ENCODE measurements at regions not wholly inside any gene's neighbourhood (a gene's known extent, or its start where the extent isn't known, plus 50 kb on each side); places are given as distances from the start of the nearest gene placed in this dataset.
"Not testable (repeated sequence)": the region's sequence is repeated elsewhere in the genome, so short reads cannot be mapped to it uniquely, and the experiment has no call there.

DNA sequence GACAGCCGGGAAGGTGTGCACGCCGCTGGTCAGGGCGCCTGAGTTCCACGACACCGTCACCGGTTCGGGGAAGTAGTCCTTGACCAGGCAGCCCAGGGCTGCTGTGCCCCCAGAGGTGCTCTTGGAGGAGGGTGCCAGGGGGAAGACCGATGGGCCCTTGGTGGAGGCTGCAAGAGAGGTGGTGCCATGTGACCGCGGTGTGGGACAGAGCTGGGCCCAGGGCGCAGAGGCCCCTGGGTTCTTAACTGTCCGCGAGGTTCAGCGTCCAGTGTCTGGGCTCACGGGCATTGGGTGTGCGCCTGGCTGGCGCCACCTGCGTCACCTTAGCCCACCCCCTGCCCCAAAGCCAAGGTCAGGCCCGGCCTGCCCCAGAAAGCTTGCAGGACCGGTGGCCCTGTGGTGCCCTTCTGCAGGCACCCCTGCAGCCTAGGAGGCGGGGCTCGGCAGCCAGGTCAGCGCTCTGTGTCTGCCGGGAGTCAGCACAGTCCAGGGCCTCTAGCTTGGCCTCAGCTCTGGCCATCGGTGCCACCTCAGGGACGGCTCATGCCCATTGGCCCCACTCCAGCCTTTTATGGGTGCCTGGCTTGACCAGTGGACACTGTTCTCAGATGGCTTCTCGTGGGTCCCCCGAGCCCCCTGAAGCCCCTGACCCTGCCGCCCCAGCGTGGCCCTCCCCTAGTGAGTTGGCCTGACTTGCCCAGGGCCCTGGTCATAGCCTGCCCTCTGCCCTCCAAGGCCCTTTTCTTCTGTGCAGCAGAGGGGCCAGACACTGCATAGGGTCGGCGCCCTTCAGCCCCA lies 216.7 kb downstream of the TMEM121 start:
- not testable (repeated sequence) for DNase-seq

DNA sequence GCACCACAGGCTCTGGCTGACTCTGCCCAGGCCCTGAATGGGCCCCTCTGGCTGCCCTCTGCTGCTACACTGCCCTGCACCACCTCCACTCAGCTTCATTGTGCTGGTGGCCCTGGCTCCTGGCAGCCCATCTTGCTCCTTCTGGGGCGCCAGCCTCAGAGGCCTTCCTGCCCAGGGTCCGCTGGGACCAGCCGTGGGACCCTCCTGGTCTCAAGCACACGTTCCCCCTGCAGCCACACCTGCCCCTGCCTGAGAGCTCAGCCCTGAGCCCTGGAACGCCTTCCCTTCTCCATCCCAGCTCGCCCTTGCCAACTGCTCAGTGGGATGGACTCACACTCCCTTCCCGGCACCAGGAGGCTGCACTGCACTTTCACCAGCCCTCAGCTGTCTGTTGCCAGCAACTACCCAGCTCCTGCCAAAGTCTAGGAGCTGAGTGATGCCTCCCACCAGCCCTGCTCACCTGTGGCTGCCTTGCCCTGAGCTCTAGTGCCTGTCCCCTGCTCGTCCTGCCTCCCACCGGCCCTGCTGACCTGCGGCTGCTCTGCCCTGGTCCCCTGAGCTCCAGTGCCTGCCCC lies 217.9 kb downstream of the TMEM121 start:
- DNase-seq = not testable (repeated sequence)

DNA sequence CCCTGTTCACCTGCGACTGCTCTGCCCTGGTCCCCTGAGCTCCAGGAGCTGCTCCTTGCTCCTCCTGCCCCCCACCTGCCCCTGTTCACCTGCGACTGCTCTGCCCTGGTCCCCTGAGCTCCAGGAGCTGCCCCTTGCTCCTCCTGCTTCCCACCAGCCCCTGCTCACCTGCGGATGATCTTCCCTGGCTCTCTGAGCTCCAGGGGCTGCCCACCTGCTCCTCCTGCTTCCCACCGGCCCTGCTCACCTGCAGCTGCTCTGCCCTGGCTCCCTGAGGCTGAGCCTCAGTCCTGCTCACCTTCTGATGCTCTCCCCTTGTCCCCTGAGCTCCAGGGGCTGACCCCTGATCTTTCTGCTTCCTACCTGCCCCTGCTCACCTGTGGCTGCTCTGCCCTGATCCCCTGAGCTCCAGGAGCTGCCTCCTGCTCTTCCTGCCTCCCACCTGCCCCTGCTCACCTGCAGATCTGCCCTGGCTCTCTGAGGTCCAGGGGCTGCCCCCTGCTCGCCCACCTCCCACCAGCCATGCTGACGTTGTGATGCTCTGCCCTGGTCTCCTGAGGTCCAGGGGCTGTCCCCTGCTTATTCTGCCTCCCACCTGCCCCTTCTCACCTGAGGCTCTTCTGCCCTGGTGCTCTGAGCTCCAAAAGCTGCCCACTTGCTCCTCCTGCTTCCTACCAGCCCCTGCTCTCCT lies 219.2 kb downstream of the TMEM121 start:
- DNase-seq = no peak

- DNase-seq = no peak
Measured at GRCh38 chr14:105746124-105746514, 219.7 kb downstream of the TMEM121 start.

- DNase-seq = not testable (repeated sequence)
Measured at GRCh38 chr14:105746800-105747502, 220.6 kb downstream of the TMEM121 start.

DNA sequence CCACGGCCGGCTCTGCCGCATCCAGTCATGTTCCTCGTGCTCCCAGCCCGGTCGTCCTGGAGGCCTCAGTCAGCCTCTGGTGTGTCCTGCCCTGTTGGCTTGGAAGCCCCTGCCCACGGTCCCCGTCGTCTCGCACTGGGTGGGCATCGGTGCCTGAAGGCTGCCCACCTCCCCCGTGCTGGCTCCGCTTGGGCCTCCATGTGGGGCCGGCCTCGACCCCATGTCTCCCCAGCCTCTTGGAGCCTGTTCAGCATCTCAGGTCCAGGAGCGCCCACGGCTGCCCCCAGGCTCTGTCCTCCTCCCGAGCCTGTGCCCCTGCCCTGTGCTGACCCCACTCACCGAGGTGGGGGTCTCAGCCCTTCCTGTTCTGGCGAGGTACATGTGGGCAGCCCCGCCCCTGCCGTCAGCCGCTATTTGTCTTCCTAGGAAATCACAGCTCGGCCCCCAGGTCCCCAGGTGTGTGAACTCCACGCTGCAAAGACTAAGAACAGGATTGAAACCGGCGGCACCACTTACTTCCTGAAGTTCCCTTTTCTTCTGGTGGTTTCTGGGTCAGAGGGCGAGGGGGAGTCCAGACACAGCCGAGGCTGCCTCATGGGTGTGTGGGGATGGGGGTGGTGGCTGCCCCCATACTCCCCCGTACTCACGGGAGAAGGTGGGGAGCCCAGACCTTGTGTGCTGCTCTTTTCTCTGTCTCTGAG lies 221.3 kb downstream of the TMEM121 start:
- DNase-seq = not testable (repeated sequence)

DNA sequence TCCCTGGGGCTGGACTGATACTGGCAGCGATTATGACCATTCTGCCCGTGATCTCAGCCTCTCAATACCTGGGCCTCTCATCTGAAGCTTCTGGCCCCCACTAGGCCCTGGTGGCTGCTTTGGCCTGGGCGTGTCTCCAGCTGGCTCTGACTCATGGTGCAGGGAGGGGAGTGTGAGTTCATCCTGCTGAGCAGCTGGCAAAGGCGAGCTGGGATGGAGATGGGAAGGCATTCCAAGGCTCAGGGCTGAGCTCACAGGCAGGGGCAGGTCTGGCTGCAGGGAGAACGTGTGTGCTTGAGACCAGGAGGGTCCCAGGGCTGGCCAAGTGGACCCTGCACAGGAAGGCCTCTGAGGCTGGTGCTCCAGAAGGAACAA lies 221.8 kb downstream of the TMEM121 start:
- DNase-seq = no peak

- not testable (repeated sequence) for DNase-seq
Measured at GRCh38 chr14:105748710-105749109, 222.3 kb downstream of the TMEM121 start.

DNA sequence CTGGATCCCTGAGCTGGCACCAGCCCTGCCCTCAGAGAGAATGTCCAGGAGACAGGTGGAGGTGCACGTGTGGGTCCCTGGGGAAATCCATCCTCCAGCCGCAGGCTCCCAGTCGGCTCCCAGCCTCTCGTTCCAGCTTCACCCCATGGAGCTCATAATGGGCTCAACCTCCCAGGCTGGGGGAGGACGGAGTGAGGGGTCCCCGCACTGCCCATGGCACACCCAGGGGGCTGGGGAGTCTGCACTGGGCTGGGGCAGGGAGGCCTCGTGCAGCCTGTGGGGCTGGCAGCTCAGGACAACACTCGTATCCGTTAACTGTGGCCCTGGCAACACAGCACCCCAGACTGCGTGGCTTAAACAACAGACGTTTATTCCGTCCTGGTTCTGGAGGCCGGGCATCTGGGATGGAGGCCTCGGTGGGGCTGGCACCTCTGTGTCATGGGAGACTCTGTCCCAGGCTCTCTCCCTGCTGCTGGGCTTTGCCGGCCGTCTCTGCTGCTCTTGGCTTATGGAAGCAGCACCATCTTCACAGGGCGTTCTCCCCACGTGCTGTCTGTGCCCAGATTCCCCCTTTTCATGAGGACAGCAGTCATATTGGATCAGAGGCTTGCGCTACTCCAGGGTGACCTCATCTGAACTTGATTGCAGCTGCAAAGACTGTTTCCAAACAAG lies 223.6 kb downstream of the TMEM121 start:
- DNase-seq = not testable (repeated sequence)

- not testable (repeated sequence) for DNase-seq
Measured at GRCh38 chr14:105751291-105751751, 224.9 kb downstream of the TMEM121 start.

DNA sequence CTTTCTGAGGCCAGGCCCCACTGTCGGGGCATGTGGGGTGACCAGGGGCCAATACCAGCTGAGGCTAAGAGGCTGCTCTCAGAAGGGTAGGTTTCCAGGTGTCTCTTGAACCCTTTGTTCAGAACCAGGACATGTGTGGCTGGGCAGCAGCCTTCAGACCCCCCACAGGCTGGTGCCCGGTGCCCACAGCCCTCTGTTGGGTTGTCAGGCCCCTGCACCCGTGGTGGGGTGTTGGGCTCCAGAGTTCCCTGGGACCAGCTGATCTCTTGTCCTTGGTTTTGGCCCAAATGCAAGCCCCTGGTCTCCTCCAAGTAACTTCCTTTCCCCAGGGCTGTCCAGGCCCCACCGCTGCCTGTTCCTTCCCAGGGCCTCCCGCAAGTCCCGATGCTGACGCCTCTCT lies 226.0 kb downstream of the TMEM121 start:
- DNase-seq = not testable (repeated sequence)

GRCh38 chr14:105760691-105761344 lies 234.4 kb downstream of the TMEM121 start:
- no peak for DNase-seq

DNA sequence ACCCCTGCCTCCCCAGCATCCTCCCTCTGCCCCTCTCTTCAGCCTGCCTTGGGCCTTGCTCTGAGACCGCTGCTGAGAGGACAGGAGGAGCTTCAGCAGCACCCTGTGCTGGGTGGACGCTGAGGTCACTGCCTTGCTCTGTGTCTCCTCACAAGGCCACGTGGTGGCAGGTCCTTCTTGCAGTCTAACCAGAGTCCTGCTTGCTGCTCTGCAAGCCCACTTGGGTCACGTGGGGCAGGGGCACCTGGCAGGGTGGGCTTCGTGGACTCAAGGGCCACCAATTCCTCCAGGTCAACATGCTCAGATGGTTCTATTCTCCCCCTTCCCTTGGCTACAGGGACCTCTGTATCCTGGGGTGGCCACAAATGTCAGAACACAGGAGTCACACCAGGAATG lies 235.0 kb downstream of the TMEM121 start:
- not testable (repeated sequence) for DNase-seq

GRCh38 chr14:105761842-105762241 lies 235.5 kb downstream of the TMEM121 start:
- no peak for DNase-seq

DNA sequence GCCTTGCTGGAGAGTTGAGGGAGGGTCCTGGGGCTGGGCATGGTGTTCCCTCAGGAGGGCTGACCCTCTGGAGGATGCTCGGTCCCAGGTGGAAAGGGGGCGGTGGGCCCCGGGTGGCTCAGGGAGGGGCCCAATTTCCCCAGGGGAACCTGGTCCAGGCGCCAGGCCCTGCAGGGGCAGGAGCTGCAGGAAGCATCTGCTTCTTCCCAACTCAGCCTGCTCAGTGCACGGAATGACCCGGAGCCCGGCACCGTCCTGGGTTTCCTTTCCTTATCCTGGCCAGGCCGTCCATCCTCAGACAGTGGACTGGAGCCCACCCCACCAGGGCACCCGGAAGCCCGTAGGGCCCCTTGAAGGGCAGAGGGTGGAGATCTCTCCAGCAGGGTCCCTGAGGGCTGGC lies 235.9 kb downstream of the TMEM121 start:
- not testable (repeated sequence) for DNase-seq

DNA sequence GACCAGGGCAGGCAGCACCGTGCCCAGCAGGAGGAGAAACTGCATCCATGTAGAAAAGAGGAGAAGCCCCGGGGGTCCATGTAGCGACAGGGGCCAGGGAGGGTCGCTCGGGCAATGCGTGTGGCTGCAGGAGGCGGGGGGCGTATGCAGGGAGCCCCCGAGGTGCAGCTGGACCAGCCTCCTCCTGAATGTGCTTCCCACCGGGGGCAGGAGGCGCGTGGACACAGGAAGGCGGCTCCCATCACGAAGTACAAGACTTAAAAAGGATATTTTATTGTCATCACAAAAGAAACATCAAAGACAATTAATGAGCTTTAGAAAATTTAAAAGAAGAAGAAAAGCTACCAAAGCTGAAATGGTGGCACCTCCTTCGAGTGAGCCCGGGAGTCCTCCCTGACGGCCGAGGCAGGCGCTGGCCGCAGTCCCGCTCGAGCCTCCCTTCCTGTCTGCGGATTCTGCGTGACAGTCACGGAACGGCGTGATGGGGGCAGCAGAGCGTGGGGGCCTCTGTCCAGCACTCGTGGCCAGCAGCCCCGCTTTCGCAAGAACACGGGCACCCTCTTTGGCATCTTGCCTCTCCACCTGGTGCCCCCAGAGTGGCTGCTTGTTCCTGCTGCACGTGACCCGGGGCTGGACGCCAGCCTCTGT lies 238.0 kb downstream of the TMEM121 start:
- not testable (repeated sequence) for DNase-seq

GRCh38 chr14:105765072-105765825 lies 238.9 kb downstream of the TMEM121 start:
- DNase-seq = not testable (repeated sequence)

GRCh38 chr14:105765893-105766614 lies 239.7 kb downstream of the TMEM121 start:
- no peak for DNase-seq

GRCh38 chr14:105767315-105767714 lies 240.9 kb downstream of the TMEM121 start:
- no peak for DNase-seq
